ENCODE measurements at regions not wholly inside any gene's neighbourhood (a gene's known extent, or its start where the extent isn't known, plus 50 kb on each side); places are given as distances from the start of the nearest gene placed in this dataset.

DNA sequence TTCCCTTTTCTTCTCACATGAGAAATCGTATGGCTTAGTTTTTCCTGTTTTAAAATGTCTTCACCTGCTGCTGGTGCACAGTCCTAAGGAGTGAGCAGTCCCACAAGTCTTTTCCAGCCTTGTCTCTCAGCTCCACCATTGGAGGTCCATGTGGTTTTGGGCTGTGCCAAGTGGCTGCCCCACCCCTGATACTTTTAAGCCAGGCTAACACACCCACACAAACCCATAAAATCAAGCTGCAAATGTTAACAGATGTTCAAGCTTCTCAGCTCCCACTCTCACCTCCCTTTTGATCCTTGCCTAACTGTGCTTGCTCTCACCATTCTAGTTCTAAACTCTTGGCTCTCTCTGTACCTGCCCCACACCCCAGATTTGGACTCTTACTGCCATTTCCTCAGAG lies 74.5 kb upstream of the COL24A1 start:
- RAD21 ChIA-PET (ENCODE audit: low non-redundant PET in 1 of 2, low total read pairs in 2 of 2, uncharacterized antibody in 2 of 2, unreplicated experiment in 2 of 2): no interaction called here
- intact Hi-C loops (cut with micrococcal nuclease): no loop called here
- no peak for ATAC-seq

GRCh38 chr1:86229405-86229975 lies 72.9 kb upstream of the COL24A1 start:
- CTCF ChIA-PET: no interaction called here
- H3K4me2 ChIP-seq (ENCODE audit: low read length): no peak overlapping the region
- no TSS peak for BruUV-seq (replicated peaks)
- H2AFZ ChIP-seq (ENCODE audit: low read depth, low read length, poor library complexity, severe bottlenecking): no peak overlapping the region
- POLR2A ChIA-PET: no interaction called here
- no peaks in the 10 kb centered on the region for H3K27me3 ChIP-seq (ENCODE audit: insufficient read depth, low read length)
- no peaks in the 10 kb centered on the region for H3K79me2 ChIP-seq (ENCODE audit: insufficient read depth, low read length)
- H3K9ac ChIP-seq (ENCODE audit: low read length): no peak overlapping the region
- no peaks in the 10 kb centered on the region for H3K4me1 ChIP-seq (ENCODE audit: control insufficient read depth in 1 of 2, insufficient read depth in 2 of 2, low read length in 2 of 2)
- RAD21 ChIA-PET (ENCODE audit: low non-redundant PET in 1 of 2, low total read pairs in 2 of 2, uncharacterized antibody in 2 of 2, unreplicated experiment in 2 of 2): no interaction called here
- DNase-seq (ENCODE audit: low read depth, low spot score) (no peak), ATAC-seq (no peak)
- no peaks in the 10 kb centered on the region for H3K9me2 ChIP-seq (ENCODE audit: insufficient read depth)
- no peaks in the 10 kb centered on the region for H4K20me1 ChIP-seq (ENCODE audit: insufficient read depth)
- H3K36me3 ChIP-seq (ENCODE audit: control insufficient read depth in 1 of 2, insufficient read depth in 2 of 2, low read length in 2 of 2): no peaks in the 10 kb centered on the region
- no peak overlapping the region for H3K4me3 ChIP-seq (replicated peaks in 1 of 2; ENCODE audit: low read depth in 1 of 2, low read length in 2 of 2)
- H3K27ac ChIP-seq (ENCODE audit: low read depth, low read length): no peak overlapping the region
- H3K9me3 ChIP-seq (ENCODE audit: control insufficient read depth in 1 of 2, insufficient read depth in 1 of 2, low read depth in 1 of 2, low read length in 2 of 2): no peaks in the 10 kb centered on the region
- intact Hi-C loops (cut with micrococcal nuclease): no loop called here
- TF ChIP-seq EZH2 (IDR thresholded peaks at IDR 0.05) (no peak), RAD21 (IDR thresholded peaks at IDR 0.05; ENCODE audit: low read depth) (no peak), ZNF274 (IDR thresholded peaks at IDR 0.05; ENCODE audit: low read depth, low read length) (no peak), CTCF (IDR thresholded peaks at IDR 0.05 in 2 of 3, conservative IDR thresholded peaks at IDR 0.05 in 1 of 3; ENCODE audit: borderline replicate concordance in 1 of 3, insufficient read depth in 1 of 3, low read depth in 2 of 3, low read length in 2 of 3) (no peak), ZFX (IDR thresholded peaks at IDR 0.05) (no peak), SRF (IDR thresholded peaks at IDR 0.05; ENCODE audit: low read depth) (no peak), EGR1 (IDR thresholded peaks at IDR 0.05; ENCODE audit: low read depth) (no peak), CEBPB (IDR thresholded peaks at IDR 0.05; ENCODE audit: low read depth) (no peak), SP1 (IDR thresholded peaks at IDR 0.05; ENCODE audit: low read depth) (no peak), CBX3 (IDR thresholded peaks at IDR 0.05; ENCODE audit: low read depth) (no peak), POLR2A (IDR thresholded peaks at IDR 0.05; ENCODE audit: borderline replicate concordance, extremely low read depth, insufficient read depth, insufficient read length) (no peak), ELF1 (IDR thresholded peaks at IDR 0.05; ENCODE audit: borderline replicate concordance, low read depth) (no peak), SIN3A (IDR thresholded peaks at IDR 0.05; ENCODE audit: low read depth) (no peak), EZH2phosphoT487 (IDR thresholded peaks at IDR 0.05; ENCODE audit: borderline replicate concordance) (no peak), FOSL1 (IDR thresholded peaks at IDR 0.05; ENCODE audit: low read depth) (no peak)
- TF ChIP-seq, protein P1, sequence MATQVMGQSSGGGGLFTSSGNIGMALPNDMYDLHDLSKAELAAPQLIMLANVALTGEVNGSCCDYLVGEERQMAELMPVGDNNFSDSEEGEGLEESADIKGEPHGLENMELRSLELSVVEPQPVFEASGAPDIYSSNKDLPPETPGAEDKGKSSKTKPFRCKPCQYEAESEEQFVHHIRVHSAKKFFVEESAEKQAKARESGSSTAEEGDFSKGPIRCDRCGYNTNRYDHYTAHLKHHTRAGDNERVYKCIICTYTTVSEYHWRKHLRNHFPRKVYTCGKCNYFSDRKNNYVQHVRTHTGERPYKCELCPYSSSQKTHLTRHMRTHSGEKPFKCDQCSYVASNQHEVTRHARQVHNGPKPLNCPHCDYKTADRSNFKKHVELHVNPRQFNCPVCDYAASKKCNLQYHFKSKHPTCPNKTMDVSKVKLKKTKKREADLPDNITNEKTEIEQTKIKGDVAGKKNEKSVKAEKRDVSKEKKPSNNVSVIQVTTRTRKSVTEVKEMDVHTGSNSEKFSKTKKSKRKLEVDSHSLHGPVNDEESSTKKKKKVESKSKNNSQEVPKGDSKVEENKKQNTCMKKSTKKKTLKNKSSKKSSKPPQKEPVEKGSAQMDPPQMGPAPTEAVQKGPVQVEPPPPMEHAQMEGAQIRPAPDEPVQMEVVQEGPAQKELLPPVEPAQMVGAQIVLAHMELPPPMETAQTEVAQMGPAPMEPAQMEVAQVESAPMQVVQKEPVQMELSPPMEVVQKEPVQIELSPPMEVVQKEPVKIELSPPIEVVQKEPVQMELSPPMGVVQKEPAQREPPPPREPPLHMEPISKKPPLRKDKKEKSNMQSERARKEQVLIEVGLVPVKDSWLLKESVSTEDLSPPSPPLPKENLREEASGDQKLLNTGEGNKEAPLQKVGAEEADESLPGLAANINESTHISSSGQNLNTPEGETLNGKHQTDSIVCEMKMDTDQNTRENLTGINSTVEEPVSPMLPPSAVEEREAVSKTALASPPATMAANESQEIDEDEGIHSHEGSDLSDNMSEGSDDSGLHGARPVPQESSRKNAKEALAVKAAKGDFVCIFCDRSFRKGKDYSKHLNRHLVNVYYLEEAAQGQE (IDR thresholded peaks at IDR 0.05; ENCODE audit: low read depth): no peak
- TF ChIP-seq, protein P2, sequence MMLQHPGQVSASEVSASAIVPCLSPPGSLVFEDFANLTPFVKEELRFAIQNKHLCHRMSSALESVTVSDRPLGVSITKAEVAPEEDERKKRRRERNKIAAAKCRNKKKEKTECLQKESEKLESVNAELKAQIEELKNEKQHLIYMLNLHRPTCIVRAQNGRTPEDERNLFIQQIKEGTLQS (IDR thresholded peaks at IDR 0.05): no peak

More for the DNA sequence above, 74.5 kb upstream of the COL24A1 start:
- Histone ChIP-seq H2AFZ (ENCODE audit: low read depth, low read length, poor library complexity, severe bottlenecking) (no peak overlapping the region), H3K9me3 (ENCODE audit: control insufficient read depth in 1 of 2, insufficient read depth in 1 of 2, low read depth in 1 of 2, low read length in 2 of 2) (no peaks in the 10 kb centered on the region; a peak in 1 of 4 replicates), H3K4me2 (ENCODE audit: low read length) (no peak overlapping the region), H3K9ac (ENCODE audit: low read length) (no peak overlapping the region), H3K9me2 (ENCODE audit: insufficient read depth) (no peaks in the 10 kb centered on the region), H3K79me2 (ENCODE audit: insufficient read depth, low read length) (no peaks in the 10 kb centered on the region), H3K27ac (ENCODE audit: low read depth, low read length) (no peak overlapping the region), H3K4me1 (ENCODE audit: control insufficient read depth in 1 of 2, insufficient read depth in 2 of 2, low read length in 2 of 2) (no peaks in the 10 kb centered on the region), H3K27me3 (ENCODE audit: insufficient read depth, low read length) (no peaks in the 10 kb centered on the region), H3K4me3 (replicated peaks in 1 of 2; ENCODE audit: low read depth in 1 of 2, low read length in 2 of 2) (no peak overlapping the region), H3K36me3 (ENCODE audit: control insufficient read depth in 1 of 2, insufficient read depth in 2 of 2, low read length in 2 of 2) (no peaks in the 10 kb centered on the region), H4K20me1 (ENCODE audit: insufficient read depth) (no peaks in the 10 kb centered on the region)
- CTCF ChIA-PET: no interaction called here
- TF ChIP-seq CEBPB (IDR thresholded peaks at IDR 0.05; ENCODE audit: low read depth) (no peak), EGR1 (IDR thresholded peaks at IDR 0.05; ENCODE audit: low read depth) (no peak), RAD21 (IDR thresholded peaks at IDR 0.05; ENCODE audit: low read depth) (no peak)
- POLR2A ChIA-PET: no interaction called here
- DNase-seq (ENCODE audit: low read depth, low spot score): no peak
- BruUV-seq (replicated peaks): no TSS peak

All from HCT116 (cell line).